Esophagus muscularis mucosa (tissue), 4 donors: ENCODE measurements at regions not wholly inside any gene's neighbourhood (a gene's known extent, or its start where the extent isn't known, plus 50 kb on each side); places are given as distances from the start of the nearest gene placed in this dataset.

Experiments
- EP300 ChIP-seq: sonication (generic); formaldehyde crosslinking; IDR thresholded peaks from one replicate; pipeline ENCODE4 v1.6.1; 2017; ENCODE audit warnings: antibody characterized with exemption
- POLR2A ChIP-seq: fragments of 450-650 bp; IDR thresholded peaks from one replicate; pipeline ENCODE4 v1.6.1; 2017; ENCODE audit warnings: antibody characterized with exemption, moderate library complexity, mild to moderate bottlenecking, low read depth
- POLR2AphosphoS5 ChIP-seq, 2 donors: sonication (generic); formaldehyde crosslinking; IDR thresholded peaks; one replicate each; pipeline ENCODE4 v1.6.1; 2017; ENCODE audit warnings: antibody characterized with exemption in 2 of 2
- TF ChIP-seq, protein P1 (sequence below), 3 experiments: fragments of 200-600 bp in 2 of 3; fragments of 450-650 bp in 1 of 3; sonication (generic) in 2 of 3; IDR thresholded peaks; one replicate each; pipeline ENCODE4 v1.5.1; 2017 to 2019; ENCODE audit warnings: antibody characterized with exemption in 3 of 3, mild to moderate bottlenecking in 2 of 3, moderate library complexity in 1 of 3

DNA sequence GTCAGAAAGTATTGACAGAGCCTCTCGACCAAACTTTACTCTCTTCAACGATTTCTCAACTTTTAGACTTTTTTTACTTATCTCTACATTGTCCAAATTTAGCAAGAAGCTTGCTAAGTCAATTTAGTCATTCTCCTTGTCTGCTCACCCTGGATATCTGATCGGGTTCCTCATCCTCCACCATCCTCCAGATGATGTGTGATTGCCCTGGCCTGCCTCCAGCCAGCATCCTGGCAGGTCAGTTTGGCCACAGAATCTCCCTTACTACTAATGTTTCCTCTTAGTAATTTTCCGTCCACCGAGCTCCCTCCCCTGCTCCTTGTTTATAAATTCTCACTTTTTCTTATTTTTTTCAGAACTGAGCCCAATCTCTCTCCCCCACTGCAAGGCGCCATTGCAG lies 167.9 kb upstream of the ZFP42 start:
- TF ChIP-seq, protein P1, sequence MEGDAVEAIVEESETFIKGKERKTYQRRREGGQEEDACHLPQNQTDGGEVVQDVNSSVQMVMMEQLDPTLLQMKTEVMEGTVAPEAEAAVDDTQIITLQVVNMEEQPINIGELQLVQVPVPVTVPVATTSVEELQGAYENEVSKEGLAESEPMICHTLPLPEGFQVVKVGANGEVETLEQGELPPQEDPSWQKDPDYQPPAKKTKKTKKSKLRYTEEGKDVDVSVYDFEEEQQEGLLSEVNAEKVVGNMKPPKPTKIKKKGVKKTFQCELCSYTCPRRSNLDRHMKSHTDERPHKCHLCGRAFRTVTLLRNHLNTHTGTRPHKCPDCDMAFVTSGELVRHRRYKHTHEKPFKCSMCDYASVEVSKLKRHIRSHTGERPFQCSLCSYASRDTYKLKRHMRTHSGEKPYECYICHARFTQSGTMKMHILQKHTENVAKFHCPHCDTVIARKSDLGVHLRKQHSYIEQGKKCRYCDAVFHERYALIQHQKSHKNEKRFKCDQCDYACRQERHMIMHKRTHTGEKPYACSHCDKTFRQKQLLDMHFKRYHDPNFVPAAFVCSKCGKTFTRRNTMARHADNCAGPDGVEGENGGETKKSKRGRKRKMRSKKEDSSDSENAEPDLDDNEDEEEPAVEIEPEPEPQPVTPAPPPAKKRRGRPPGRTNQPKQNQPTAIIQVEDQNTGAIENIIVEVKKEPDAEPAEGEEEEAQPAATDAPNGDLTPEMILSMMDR (IDR thresholded peaks at IDR 0.05), result no peak
- TF ChIP-seq POLR2A (no peak), POLR2AphosphoS5 (IDR thresholded peaks at IDR 0.05) (no peak), EP300 (no peak)
